22Rv1 (cell line): ENCODE measurements at regions not wholly inside any gene's neighbourhood (a gene's known extent, or its start where the extent isn't known, plus 50 kb on each side); places are given as distances from the start of the nearest gene placed in this dataset.

Experiments used
- CTCF ChIP-seq: fragments of 450-650 bp; IDR thresholded peaks from 2 replicates; pipeline ENCODE4 v1.5.1; 2017; ENCODE audit warnings: mild to moderate bottlenecking
- ZFX ChIP-seq: fragments of 450-650 bp; IDR thresholded peaks from 2 replicates; pipeline ENCODE4 v1.6.1; 2017; ENCODE audit warnings: antibody characterized with exemption, borderline replicate concordance

GRCh38 chr4:122205687-122206086 lies 53.6 kb downstream of the BLTP1 start:
- TF ChIP-seq ZFX (no peak), CTCF (peak; percentile 43)
